WERI-Rb-1 (cell line): ENCODE measurements at regions not wholly inside any gene's neighbourhood (a gene's known extent, or its start where the extent isn't known, plus 50 kb on each side); places are given as distances from the start of the nearest gene placed in this dataset.
A peak's percentile ranks its signal among the peaks of the same experiment; 100 is the strongest.

Experiments used
- DNase-seq: peaks from one replicate; pipeline ENCODE4 v3.0.0-alpha.2; 2020
- H3K27ac ChIP-seq: fragments of 250-450 bp; sonication (Bioruptor Pico); 2 replicates; pipeline ENCODE4 v1.5.1; 2020; ENCODE audit warnings: mild to moderate bottlenecking, moderate library complexity
- H3K27me3 ChIP-seq: fragments of 250-450 bp; sonication (Bioruptor Pico); 2 replicates; pipeline ENCODE4 v1.5.1; 2021; ENCODE audit warnings: mild to moderate bottlenecking, low read depth, moderate library complexity; ENCODE audit not compliant: insufficient read depth, severe bottlenecking
- H3K36me3 ChIP-seq: fragments of 250-450 bp; sonication (Bioruptor Pico); 2 replicates; pipeline ENCODE4 v1.5.1; 2020; ENCODE audit warnings: mild to moderate bottlenecking, moderate library complexity
- H3K4me3 ChIP-seq: 2 replicates; pipeline ENCODE4 v1.5.1; 2011; ENCODE audit warnings: low read depth, mild to moderate bottlenecking, control low read depth, low read length
- H3K9me3 ChIP-seq: fragments of 250-450 bp; sonication (Bioruptor Pico); 2 replicates; pipeline ENCODE4 v1.5.1; 2021; ENCODE audit warnings: mild to moderate bottlenecking, moderate library complexity; ENCODE audit not compliant: severe bottlenecking
- CTCF ChIP-seq: IDR thresholded peaks from 2 replicates; pipeline ENCODE4 v1.5.1; 2011; ENCODE audit warnings: low read depth, mild to moderate bottlenecking, control low read depth, inconsistent platforms, low read length

DNA sequence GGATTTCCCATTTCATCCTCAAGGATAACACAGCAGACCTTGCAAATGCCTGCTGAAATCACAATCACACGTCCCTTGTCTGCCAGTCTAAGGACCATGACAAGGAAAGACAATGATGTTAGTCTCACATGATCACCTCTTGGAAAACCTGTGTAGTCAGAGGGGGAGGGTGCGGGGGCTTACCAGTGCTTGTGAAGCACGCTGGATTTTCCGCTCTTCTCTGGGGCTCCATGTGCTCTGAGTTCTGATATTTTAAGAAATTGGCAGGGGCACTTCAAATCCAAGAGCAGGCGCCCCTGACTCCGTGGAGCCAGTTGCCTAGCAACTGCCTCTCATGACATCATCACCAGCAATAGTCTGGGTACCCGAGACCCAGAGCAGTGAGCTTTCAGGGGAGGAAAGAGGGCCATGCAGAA is 200.9 kb upstream of the C14orf180 start:
- Histone ChIP-seq H3K9me3 (peaks cover 10% of the 10 kb centered on the region), H3K27ac (no peak overlapping the region), H3K4me3 (no peak overlapping the region), H3K36me3 (no peaks in the 10 kb centered on the region), H3K27me3 (no peaks in the 10 kb centered on the region)
- TF ChIP-seq CTCF = no peak
- no peak for DNase-seq

DNA sequence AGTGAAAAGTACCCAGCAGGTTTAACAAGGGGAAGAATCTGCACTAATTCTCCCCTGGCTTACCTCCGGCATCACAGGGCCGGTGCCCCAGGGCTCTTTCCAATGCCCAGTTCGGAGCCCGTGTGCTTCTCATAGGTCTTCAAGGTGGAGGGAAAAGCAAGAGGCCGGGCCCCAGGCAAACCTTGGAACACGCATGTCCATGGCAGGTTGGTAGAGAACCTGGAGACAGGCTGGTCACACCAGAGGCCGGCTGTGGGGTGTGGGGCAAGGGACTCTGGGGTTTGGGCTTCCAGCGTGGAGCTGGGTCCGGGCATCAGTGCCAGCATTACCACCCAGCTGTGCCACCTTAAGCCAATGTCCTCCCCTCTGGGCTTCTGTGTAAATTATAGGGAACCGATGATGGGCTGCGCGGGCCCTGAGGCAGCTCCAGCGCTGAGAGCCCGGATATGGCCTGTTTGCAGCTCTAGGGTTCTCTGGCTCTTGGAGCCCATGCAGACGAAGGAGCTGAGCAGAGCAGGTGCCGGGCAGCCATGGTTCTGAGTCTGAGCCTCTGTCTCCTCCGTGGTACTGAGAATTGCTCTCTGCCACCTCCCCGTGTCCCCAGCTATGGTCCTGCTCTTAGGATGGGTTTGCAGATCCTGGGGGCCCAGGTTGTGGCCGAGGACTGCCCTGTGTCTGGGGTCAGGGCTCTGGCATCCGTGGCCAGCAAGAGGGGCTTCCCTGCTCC is 197.0 kb upstream of the C14orf180 start:
- Histone ChIP-seq H3K27me3 (no peaks in the 10 kb centered on the region), H3K4me3 (no peak overlapping the region)

DNA sequence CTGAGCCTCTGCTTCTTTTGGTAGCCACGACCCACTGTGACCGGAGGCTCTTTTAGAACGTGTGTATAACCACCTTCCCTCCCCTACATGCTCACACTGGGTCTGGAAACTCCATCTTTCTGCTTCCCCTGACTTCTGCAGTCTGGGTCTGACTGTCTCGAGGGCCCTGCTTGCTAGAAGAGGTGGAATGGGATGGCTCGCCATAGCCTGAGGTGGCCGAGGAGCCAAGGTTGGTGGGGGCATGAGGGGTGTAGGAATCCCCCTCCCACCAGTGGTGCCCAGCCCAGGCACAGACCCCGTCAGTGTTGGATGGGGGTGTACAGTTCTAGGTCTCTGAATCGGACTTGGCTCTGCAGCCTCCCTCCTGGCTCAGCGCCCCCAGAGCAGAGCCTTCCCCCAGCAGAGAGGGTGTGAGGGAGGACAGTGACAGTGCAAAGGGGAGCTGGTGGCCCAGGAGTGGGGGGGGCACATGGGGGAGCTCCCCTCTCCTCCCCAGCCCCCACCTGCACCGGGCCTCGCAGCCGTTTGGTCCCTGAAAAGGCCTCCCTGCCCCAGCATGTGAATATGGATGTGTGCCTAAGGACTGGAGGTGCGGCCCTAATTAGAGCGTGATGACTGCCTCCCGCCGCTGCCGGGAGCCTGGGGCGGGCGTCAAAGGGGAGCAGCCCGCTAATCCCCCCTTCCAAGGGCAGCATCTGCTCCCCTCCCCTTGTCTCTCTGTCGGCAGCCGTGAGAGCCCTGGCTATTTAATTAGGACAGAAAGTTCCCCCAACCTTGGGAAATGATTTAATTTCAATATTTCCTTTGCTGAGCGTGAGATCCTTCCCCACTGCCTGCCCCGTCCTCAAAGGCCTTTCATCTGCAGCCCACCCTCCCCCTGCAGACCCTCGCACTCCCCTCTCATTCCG is 196.2 kb upstream of the C14orf180 start:
- no peak for TF ChIP-seq CTCF
- Histone ChIP-seq H3K36me3 (no peaks in the 10 kb centered on the region), H3K27ac (peak overlapping the region; percentile 50), H3K9me3 (peaks cover 10% of the 10 kb centered on the region), H3K4me3 (peak overlapping the region; percentile 17), H3K27me3 (no peaks in the 10 kb centered on the region)
- DNase-seq = peak; percentile 71

More for the DNA sequence above, 197.0 kb upstream of the C14orf180 start:
- peaks cover 10% of the 10 kb centered on the region for H3K9me3 ChIP-seq
- DNase-seq = no peak
- 0 out of 2 replicates have a peak overlapping the region, but pooled peaks have one; percentile 8 for H3K27ac ChIP-seq
- TF ChIP-seq CTCF = no peak
- no peaks in the 10 kb centered on the region for H3K36me3 ChIP-seq

- H3K9me3 ChIP-seq = peaks cover 10% of the 10 kb centered on the region
- peak; percentile 32 for DNase-seq
- H3K4me3 ChIP-seq = peak overlapping the region; percentile 17
- TF ChIP-seq CTCF = no peak
- no peaks in the 10 kb centered on the region for H3K36me3 ChIP-seq
- no peaks in the 10 kb centered on the region for H3K27me3 ChIP-seq
- H3K27ac ChIP-seq = peak overlapping the region; percentile 50
Observed at GRCh38 chr14:104383996-104384775, 195.4 kb upstream of the C14orf180 start.

GRCh38 chr14:104384776-104385071 is 194.8 kb upstream of the C14orf180 start:
- no peak overlapping the region for H3K4me3 ChIP-seq
- H3K27me3 ChIP-seq = no peaks in the 10 kb centered on the region
- no peak for TF ChIP-seq CTCF

More at GRCh38 chr14:104384776-104385071, 194.8 kb upstream of the C14orf180 start:
- Histone ChIP-seq H3K9me3 (peaks cover 10% of the 10 kb centered on the region), H3K36me3 (no peaks in the 10 kb centered on the region), H3K27ac (no peak overlapping the region)
- peak; percentile 5 for DNase-seq
